Activated CD8-positive, alpha-beta T cell treated with anti-CD3 and anti-CD28 coated beads for 36 hours (primary cell): ENCODE measurements at regions not wholly inside any gene's neighbourhood (a gene's known extent, or its start where the extent isn't known, plus 50 kb on each side); places are given as distances from the start of the nearest gene placed in this dataset.

Experiments
- ATAC-seq: fragments of 200-7000 bp; cut with Tn5 transposase; one replicate; pipeline ENCODE4 v1.10.0; 2021; ENCODE audit warnings: mild to moderate bottlenecking, moderate library complexity
- CTCF ChIA-PET: fragments of 350-600 bp; sonication (Branson Sonifier 250); formaldehyde crosslinking; loops from one replicate; lab custom pipeline; 2021; ENCODE audit warnings: antibody characterized with exemption; lab: Charles Lee
- POLR2A ChIA-PET: fragments of 350-600 bp; sonication (Branson Sonifier 250); formaldehyde crosslinking; loops from one replicate; lab custom pipeline; 2021; ENCODE audit warnings: antibody characterized with exemption; lab: Charles Lee
- DNase-seq: peaks from one replicate; pipeline ENCODE4 v3.0.0-alpha.2; 2020
- H3K27ac Mint-ChIP-seq: one replicate; pipeline ENCODE4 v1.8.0; 2021; ENCODE audit warnings: mild to moderate bottlenecking, mixed read lengths
- H3K27me3 Mint-ChIP-seq: one replicate; pipeline ENCODE4 v1.8.0; 2021; ENCODE audit warnings: mixed read lengths
- H3K36me3 Mint-ChIP-seq: one replicate; pipeline ENCODE4 v1.8.0; 2021; ENCODE audit warnings: low read depth, mixed read lengths
- H3K4me1 Mint-ChIP-seq: one replicate; pipeline ENCODE4 v1.8.0; 2021; ENCODE audit warnings: low read depth, mixed read lengths
- H3K4me3 Mint-ChIP-seq: one replicate; pipeline ENCODE4 v1.8.0; 2021; ENCODE audit warnings: mild to moderate bottlenecking, moderate library complexity, mixed read lengths
- H3K9me3 Mint-ChIP-seq: one replicate; pipeline ENCODE4 v1.8.0; 2021; ENCODE audit warnings: mixed read lengths
- CTCF ChIP-seq: fragments of 200-600 bp; IDR thresholded peaks from one replicate; pipeline ENCODE4 v1.8.0; 2022; ENCODE audit warnings: antibody characterized with exemption, mild to moderate bottlenecking
- intact Hi-C: fragments of 100-400 bp; cut with micrococcal nuclease; formaldehyde crosslinking; loops from one replicate; pipeline ENCODE4 v1.10.0; 2022

- H3K9me3 Mint-ChIP-seq = no peaks in the 10 kb centered on the region
- no peaks in the 10 kb centered on the region for H3K4me1 Mint-ChIP-seq
- ATAC-seq (no peak), DNase-seq (no peak)
- H3K4me3 Mint-ChIP-seq = no peak overlapping the region
- no peaks in the 10 kb centered on the region for H3K36me3 Mint-ChIP-seq
- peaks cover 3% of the 10 kb centered on the region for H3K27me3 Mint-ChIP-seq
- CTCF ChIA-PET = no interaction called here
- no peak for TF ChIP-seq CTCF
- POLR2A ChIA-PET = no interaction called here
- no peak overlapping the region for H3K27ac Mint-ChIP-seq
- intact Hi-C loops = no loop called here
Observed at GRCh38 chr2:239693330-239693729, 292.5 kb upstream of the HDAC4 start.

DNA sequence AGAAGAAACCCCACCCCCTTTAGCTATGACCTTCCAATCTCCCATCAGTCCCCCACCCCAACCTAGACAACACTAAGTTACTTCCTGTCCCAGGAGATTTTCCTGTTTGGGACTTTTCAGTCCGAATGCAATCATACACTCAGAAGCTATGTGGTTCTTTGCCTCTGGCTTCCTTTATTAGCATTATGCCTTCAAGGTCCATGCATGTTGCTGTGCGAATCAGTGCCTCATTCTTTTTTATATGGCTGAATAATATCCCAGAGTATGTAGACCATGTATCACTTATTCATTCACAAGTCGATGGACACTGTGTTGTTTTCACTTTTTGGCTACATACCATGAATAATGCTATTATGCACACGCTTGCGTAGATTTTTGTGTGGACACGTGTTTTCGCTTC lies 292.1 kb upstream of the HDAC4 start:
- Mint-ChIP-seq H3K27me3 (peaks cover 3% of the 10 kb centered on the region), H3K9me3 (no peaks in the 10 kb centered on the region), H3K36me3 (no peaks in the 10 kb centered on the region), H3K4me3 (no peak overlapping the region), H3K4me1 (no peaks in the 10 kb centered on the region), H3K27ac (no peak overlapping the region)
- CTCF ChIA-PET = no interaction called here
- intact Hi-C loops = no loop called here
- POLR2A ChIA-PET = no interaction called here
- ATAC-seq (no peak), DNase-seq (no peak)
- no peak for TF ChIP-seq CTCF

DNA sequence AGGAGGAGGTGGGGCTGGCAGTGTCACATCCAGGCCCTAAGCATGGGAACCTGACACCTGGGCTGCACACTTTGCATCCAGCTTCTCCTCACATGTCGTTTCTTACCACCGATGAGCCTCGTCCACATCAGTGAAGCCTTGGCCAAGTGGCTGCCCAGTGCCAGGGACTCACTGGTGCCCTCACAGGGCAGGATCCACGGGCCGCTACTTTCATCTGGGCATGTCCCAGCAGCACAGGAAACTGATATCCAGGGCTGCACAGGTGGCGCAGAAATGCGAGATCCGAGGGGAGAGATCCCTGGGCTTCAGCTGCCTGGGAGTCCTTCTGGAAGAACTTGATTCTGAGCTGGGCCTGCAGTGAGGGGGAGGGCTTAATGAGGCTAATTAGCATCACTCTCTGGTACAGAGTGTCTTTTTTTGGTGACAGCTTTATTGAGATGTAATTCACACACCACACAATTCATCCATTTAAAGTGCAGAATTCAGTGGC lies 291.6 kb upstream of the HDAC4 start:
- Mint-ChIP-seq H3K4me1 (no peaks in the 10 kb centered on the region), H3K9me3 (no peaks in the 10 kb centered on the region), H3K4me3 (no peak overlapping the region), H3K27ac (no peak overlapping the region), H3K27me3 (peaks cover 6% of the 10 kb centered on the region), H3K36me3 (no peaks in the 10 kb centered on the region)
- CTCF ChIA-PET = no interaction called here
- no peak for TF ChIP-seq CTCF
- POLR2A ChIA-PET = no interaction called here
- ATAC-seq (no peak), DNase-seq (no peak)
- intact Hi-C loops = no loop called here

DNA sequence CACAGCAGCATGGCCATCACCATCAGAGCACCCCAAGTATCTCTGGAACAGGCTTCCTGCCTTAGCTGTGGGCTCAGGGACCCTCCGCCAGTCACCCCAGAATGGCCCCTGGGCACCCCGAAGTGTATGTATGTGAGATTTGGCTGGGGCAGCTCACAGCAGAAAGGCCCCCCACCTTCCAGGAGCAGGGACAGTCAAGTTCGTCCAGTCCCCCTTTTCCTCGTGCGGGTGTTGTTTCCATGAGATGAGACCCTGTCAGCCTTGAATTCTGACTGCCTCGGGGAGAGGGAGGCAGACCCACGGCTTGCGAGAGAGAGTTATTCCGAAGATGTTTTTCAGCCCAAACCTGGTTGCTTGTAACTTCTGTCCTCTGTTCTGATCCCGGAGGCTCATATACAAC lies 290.9 kb upstream of the HDAC4 start:
- ChIA-PET POLR2A (interaction anchor here (1.0 kb wide), 1 partner anchor 9 kb away, joined by 3 read pairs; no protein-coding TSS in a partner anchor), CTCF (no interaction called here)
- Mint-ChIP-seq H3K36me3 (no peaks in the 10 kb centered on the region), H3K9me3 (no peaks in the 10 kb centered on the region), H3K27ac (no peak overlapping the region), H3K4me1 (no peaks in the 10 kb centered on the region), H3K4me3 (no peak overlapping the region), H3K27me3 (peaks cover 6% of the 10 kb centered on the region)
- no peak for DNase-seq
- no peak for ATAC-seq
- no peak for TF ChIP-seq CTCF
- intact Hi-C loops = no loop called here

DNA sequence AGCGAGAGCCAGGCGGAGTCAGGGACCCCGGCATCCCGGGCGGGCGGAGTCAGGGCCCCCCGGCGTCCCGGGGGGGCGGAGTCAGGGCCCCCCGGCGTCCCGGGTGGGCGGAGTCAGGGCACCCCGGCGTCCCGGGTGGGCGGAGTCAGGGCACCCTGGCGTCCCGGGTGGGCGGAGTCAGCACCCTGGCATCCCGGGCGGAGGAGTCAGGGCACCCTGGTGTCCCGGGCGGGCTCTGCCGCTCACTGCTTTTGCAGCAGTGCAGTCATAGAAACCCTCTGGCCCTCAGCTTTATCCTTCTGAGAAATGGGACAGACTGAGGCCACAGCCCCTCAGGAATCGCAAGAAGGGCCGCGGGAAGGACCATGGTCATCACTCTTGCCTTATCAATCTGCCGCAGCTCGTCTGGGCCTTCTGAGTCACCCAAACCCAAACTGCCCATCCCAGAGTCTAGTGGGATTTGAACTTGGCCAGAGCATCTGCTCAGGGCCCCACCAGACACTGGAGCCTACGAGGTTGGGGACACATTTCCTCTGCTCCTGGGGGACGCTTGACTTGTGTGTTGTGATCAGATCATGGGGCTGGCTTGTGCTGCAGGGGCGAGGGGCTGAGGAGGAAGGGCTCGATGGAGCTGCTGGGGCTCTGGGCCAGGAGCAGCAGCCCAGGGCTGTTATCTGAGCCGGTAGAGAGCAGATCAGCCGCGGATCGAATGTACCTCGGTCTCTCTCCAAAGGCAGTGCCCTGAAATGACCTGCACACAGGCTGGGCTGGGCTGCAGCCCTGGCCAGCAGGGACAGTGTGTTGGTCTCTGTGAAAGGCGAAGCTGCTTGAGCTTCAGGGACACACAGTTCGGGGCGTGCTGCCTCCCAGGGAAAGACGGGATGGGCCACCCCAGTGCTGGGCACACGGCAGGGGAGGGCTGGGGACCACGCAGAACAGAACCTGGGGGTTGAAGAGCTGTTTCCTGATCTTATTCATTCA lies 290.1 kb upstream of the HDAC4 start:
- Mint-ChIP-seq H3K4me1 (no peaks in the 10 kb centered on the region), H3K36me3 (no peaks in the 10 kb centered on the region), H3K27ac (no peak overlapping the region), H3K9me3 (no peaks in the 10 kb centered on the region), H3K4me3 (no peak overlapping the region), H3K27me3 (peaks cover 6% of the 10 kb centered on the region)
- ATAC-seq (no peak), DNase-seq (no peak)
- intact Hi-C loops = no loop called here
- no peak for TF ChIP-seq CTCF
- CTCF ChIA-PET = no interaction called here
- POLR2A ChIA-PET = interaction anchor here (1.0 kb wide), 1 partner anchor 9 kb away, joined by 3 read pairs; no protein-coding TSS in a partner anchor
